Breast epithelium (tissue), 4 donors: ENCODE measurements at regions not wholly inside any gene's neighbourhood (a gene's known extent, or its start where the extent isn't known, plus 50 kb on each side); places are given as distances from the start of the nearest gene placed in this dataset.

ENCODE experiments used
- DNase-seq, 2 donors: peaks; one replicate each; pipeline ENCODE4 v3.0.0-alpha.2; 2019; ENCODE audit warnings: low spot score in 2 of 2
- H3K27ac ChIP-seq, 2 donors: fragments of 200-600 bp; sonication (generic) in 1 of 2; one replicate each; pipeline ENCODE4 v1.5.1; 2016 to 2019; ENCODE audit warnings: mild to moderate bottlenecking in 1 of 2
- H3K27me3 ChIP-seq, 2 donors: fragments of 200-600 bp; sonication (generic) in 1 of 2; one replicate each; pipeline versions ENCODE4 v1.5.1 to v1.6.0; 2017 to 2019; ENCODE audit warnings: control low read depth in 1 of 2, mild to moderate bottlenecking in 1 of 2
- H3K36me3 ChIP-seq: fragments of 200-600 bp; one replicate; pipeline ENCODE4 v1.5.1; 2019
- H3K4me1 ChIP-seq, 2 donors: fragments of 200-600 bp; sonication (generic); one replicate each; pipeline ENCODE4 v1.5.1; 2016 to 2019; ENCODE audit warnings: control low read depth in 1 of 2
- H3K4me3 ChIP-seq, 3 donors: fragments of 200-600 bp; sonication (generic); 1 replicate in 2 of 3; 2 replicates in 1 of 3; pipeline ENCODE4 v1.5.1; 2016 to 2019; ENCODE audit warnings: mild to moderate bottlenecking in 3 of 3, moderate library complexity in 2 of 3
- H3K9me3 ChIP-seq, 2 donors: fragments of 200-600 bp; sonication (generic) in 1 of 2; one replicate each; pipeline ENCODE4 v1.5.1; 2016 to 2019; ENCODE audit warnings: control low read depth in 1 of 2
- POLR2A ChIP-seq: fragments of 450-650 bp; IDR thresholded peaks from one replicate; pipeline ENCODE4 v1.6.1; 2016; ENCODE audit warnings: antibody characterized with exemption, mild to moderate bottlenecking, moderate library complexity
- POLR2AphosphoS5 ChIP-seq, 3 donors: sonication (generic); formaldehyde crosslinking; IDR thresholded peaks; one replicate each; pipeline ENCODE4 v1.6.1; 2017; ENCODE audit warnings: antibody characterized with exemption in 3 of 3
- intact Hi-C: fragments of 100-400 bp; cut with DNase I; formaldehyde crosslinking; loops from one replicate; pipeline ENCODE4 v1.15.1; 2023; ENCODE audit warnings: low total_unique reads
- TF ChIP-seq, protein P1 (sequence below), 3 donors: fragments of 450-650 bp; IDR thresholded peaks; one replicate each; pipeline ENCODE4 v1.5.1; 2016 to 2017; ENCODE audit warnings: antibody characterized with exemption in 3 of 3, mild to moderate bottlenecking in 3 of 3, moderate library complexity in 3 of 3

DNA sequence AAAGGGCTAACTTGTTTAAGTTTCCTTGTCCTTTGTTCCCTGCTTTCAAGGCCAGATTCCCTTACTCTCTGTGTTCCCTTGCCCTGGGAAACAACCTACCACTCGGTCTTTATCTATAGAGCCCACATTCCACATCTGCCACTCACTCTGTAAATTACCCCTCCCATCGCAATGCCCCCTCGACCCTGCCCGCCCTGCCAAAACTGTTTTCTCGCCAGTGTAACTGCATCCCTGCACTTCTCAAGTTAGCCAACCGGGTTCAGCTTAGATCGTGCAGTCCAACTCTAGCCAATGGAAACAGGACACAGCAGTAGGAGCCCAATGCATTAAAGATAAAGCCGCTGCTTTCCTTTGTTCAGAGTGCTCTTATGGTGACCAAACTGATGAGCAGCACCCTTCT, 263.6 kb downstream of the TBL1XR1 start:
- Histone ChIP-seq H3K4me3 (no peak overlapping the region), H3K4me1 (no peaks in the 10 kb centered on the region), H3K36me3 (no peaks in the 10 kb centered on the region), H3K9me3 (no peaks in the 10 kb centered on the region), H3K27ac (no peak overlapping the region), H3K27me3 (no peaks in the 10 kb centered on the region)
- no peak for DNase-seq
- no peak for TF ChIP-seq POLR2A
- TF ChIP-seq, protein P1, sequence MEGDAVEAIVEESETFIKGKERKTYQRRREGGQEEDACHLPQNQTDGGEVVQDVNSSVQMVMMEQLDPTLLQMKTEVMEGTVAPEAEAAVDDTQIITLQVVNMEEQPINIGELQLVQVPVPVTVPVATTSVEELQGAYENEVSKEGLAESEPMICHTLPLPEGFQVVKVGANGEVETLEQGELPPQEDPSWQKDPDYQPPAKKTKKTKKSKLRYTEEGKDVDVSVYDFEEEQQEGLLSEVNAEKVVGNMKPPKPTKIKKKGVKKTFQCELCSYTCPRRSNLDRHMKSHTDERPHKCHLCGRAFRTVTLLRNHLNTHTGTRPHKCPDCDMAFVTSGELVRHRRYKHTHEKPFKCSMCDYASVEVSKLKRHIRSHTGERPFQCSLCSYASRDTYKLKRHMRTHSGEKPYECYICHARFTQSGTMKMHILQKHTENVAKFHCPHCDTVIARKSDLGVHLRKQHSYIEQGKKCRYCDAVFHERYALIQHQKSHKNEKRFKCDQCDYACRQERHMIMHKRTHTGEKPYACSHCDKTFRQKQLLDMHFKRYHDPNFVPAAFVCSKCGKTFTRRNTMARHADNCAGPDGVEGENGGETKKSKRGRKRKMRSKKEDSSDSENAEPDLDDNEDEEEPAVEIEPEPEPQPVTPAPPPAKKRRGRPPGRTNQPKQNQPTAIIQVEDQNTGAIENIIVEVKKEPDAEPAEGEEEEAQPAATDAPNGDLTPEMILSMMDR (IDR thresholded peaks at IDR 0.05): no peak
- TF ChIP-seq POLR2AphosphoS5 (IDR thresholded peaks at IDR 0.05): no peak
- intact Hi-C loops: no loop called here

DNA sequence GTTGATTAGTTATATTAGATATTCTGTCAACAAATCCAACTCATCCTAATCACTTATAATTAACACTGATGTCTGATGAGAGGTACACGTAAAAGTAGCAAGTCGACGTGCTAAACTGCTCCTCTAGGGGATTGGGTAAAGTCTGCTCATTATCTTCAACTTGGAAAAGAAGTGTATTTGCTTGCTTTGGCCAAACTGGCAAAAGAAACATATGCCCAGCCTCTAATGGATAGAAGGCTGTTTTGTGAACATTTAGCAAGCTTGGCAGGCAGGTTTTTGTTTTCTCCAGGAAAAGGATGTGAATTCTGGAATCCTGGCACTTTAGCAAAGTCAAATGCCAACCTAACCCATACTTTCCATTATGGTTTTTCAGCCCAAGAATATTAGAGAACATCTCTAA, 264.8 kb downstream of the TBL1XR1 start:
- no peaks in the 10 kb centered on the region for H3K36me3 ChIP-seq
- H3K4me1 ChIP-seq: no peaks in the 10 kb centered on the region
- H3K4me3 ChIP-seq: no peak overlapping the region
- no peaks in the 10 kb centered on the region for H3K27me3 ChIP-seq
- no peak for DNase-seq
- H3K9me3 ChIP-seq: no peaks in the 10 kb centered on the region
- intact Hi-C loops: no loop called here
- TF ChIP-seq POLR2AphosphoS5 (IDR thresholded peaks at IDR 0.05) (no peak), POLR2A (no peak)
- TF ChIP-seq, protein P1 (IDR thresholded peaks at IDR 0.05): no peak
- no peak overlapping the region for H3K27ac ChIP-seq

DNA sequence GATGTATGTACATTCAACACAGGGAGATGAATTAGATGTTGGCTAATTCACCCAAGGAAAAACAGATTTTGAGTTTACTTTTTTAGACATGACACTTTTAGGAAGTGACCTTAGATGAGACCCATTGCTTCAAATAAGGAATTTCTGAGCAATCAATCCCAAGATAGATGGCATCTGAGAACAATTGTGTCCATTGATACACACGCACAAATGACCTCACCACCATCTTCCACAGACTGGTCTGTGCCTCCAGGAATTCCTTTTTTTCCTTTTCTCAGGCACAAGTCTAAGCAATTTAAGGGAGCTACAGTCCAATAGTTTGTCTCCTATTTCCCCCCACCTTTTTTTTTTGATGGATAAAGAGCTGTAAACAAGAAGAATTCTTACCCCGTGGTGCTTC, 265.3 kb downstream of the TBL1XR1 start:
- Histone ChIP-seq H3K4me1 (no peaks in the 10 kb centered on the region), H3K27me3 (no peaks in the 10 kb centered on the region), H3K36me3 (no peaks in the 10 kb centered on the region), H3K4me3 (no peak overlapping the region), H3K9me3 (no peaks in the 10 kb centered on the region), H3K27ac (no peak overlapping the region)
- TF ChIP-seq, protein P1 (IDR thresholded peaks at IDR 0.05): no peak
- TF ChIP-seq POLR2AphosphoS5 (IDR thresholded peaks at IDR 0.05) (no peak), POLR2A (no peak)
- intact Hi-C loops: no loop called here
- no peak for DNase-seq

DNA sequence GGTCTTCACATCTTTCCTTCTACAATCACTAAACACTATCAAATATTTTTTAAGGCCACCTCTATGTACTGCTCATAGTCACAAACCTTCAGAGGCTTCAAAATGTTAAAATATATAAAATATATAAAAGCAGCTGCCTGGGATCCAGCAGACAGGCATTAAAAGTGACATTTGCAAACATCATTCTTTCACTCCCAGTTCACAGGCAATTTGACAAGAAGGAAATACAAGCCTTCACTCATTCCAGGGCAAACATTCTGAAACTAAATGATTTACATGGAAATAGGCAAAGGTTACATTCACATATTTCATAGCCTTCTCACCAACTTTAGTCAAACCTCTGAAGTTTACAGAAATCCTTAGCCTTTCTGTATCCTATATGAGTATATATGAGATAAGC, 266.3 kb downstream of the TBL1XR1 start:
- no peak for TF ChIP-seq POLR2A
- TF ChIP-seq POLR2AphosphoS5 (IDR thresholded peaks at IDR 0.05): no peak
- TF ChIP-seq, protein P1 (IDR thresholded peaks at IDR 0.05): no peak
- intact Hi-C loops: no loop called here

DNA sequence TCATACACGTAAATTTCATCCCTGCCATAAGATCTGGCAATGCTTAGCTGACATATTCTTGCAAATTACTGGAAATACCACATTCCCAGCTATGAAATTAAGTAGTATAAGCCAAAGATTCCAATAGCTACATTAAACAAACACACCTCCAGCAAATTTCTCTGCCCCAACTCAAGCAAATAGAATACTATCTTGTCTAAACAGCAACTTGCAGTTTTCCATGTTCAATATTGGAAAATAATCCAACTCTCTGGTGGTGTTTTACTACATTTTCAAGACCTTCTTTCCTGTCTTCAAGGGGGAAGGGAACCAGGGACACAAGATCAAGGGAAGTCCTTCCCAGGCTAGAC, 268.7 kb downstream of the TBL1XR1 start:
- H3K9me3 ChIP-seq: no peaks in the 10 kb centered on the region
- intact Hi-C loops: no loop called here
- H3K27ac ChIP-seq: no peak overlapping the region
- no peaks in the 10 kb centered on the region for H3K4me1 ChIP-seq
- H3K36me3 ChIP-seq: no peaks in the 10 kb centered on the region
- H3K4me3 ChIP-seq: no peak overlapping the region
- TF ChIP-seq POLR2AphosphoS5 (IDR thresholded peaks at IDR 0.05) (no peak), POLR2A (no peak)
- TF ChIP-seq, protein P1 (IDR thresholded peaks at IDR 0.05): no peak
- H3K27me3 ChIP-seq: no peaks in the 10 kb centered on the region
- no peak for DNase-seq

More for the DNA sequence above, 266.3 kb downstream of the TBL1XR1 start:
- H3K36me3 ChIP-seq: no peaks in the 10 kb centered on the region
- no peaks in the 10 kb centered on the region for H3K27me3 ChIP-seq
- no peaks in the 10 kb centered on the region for H3K9me3 ChIP-seq
- no peak overlapping the region for H3K27ac ChIP-seq
- DNase-seq: no peak
- H3K4me3 ChIP-seq: no peak overlapping the region
- H3K4me1 ChIP-seq: no peaks in the 10 kb centered on the region
